CD4-positive, alpha-beta memory T cell (primary cell): ENCODE measurements at regions not wholly inside any gene's neighbourhood (a gene's known extent, or its start where the extent isn't known, plus 50 kb on each side); places are given as distances from the start of the nearest gene placed in this dataset.

ENCODE experiments used
- CTCF ChIA-PET: fragments of 350-600 bp; sonication (Branson Sonifier 250); formaldehyde crosslinking; loops from one replicate; lab custom pipeline; 2021; ENCODE audit warnings: inconsistent platforms; ENCODE audit not compliant: partially characterized antibody; lab: Charles Lee
- POLR2A ChIA-PET: fragments of 350-600 bp; sonication (Branson Sonifier 250); formaldehyde crosslinking; loops from one replicate; lab custom pipeline; 2021; ENCODE audit not compliant: partially characterized antibody; lab: Charles Lee
- DNase-seq, 5 donors: peaks; one replicate each; pipeline versions ENCODE4 v3.0.0 to v3.0.0-alpha.2; 2020 to 2022; ENCODE audit warnings: mixed read lengths in 1 of 5
- H3K27ac ChIP-seq: one replicate; pipeline ENCODE4 v1.7.0; 2013; ENCODE audit warnings: low read depth, low read length
- H3K27me3 ChIP-seq: 2 replicates; pipeline ENCODE4 v1.7.0; 2013; ENCODE audit warnings: mild to moderate bottlenecking, low read length, moderate library complexity; ENCODE audit not compliant: insufficient read depth
- H3K36me3 ChIP-seq: 2 replicates; pipeline ENCODE4 v1.7.0; 2013; ENCODE audit warnings: mild to moderate bottlenecking, low read length, moderate library complexity; ENCODE audit not compliant: insufficient read depth
- H3K4me1 ChIP-seq: 2 replicates; pipeline ENCODE4 v1.7.0; 2013; ENCODE audit warnings: mild to moderate bottlenecking, low read length, moderate library complexity; ENCODE audit not compliant: insufficient read depth
- H3K4me3 ChIP-seq, 2 donors: one replicate each; pipeline ENCODE4 v1.7.0; 2013; ENCODE audit warnings: low read length in 2 of 2, mild to moderate bottlenecking in 1 of 2
- H3K9me3 ChIP-seq, 2 donors: one replicate each; pipeline ENCODE4 v1.7.0; 2013; ENCODE audit warnings: low read length in 2 of 2, control low read depth in 1 of 2; ENCODE audit not compliant: control insufficient read depth in 1 of 2
- H3K27ac Mint-ChIP-seq, 7 donors: one replicate each; pipeline ENCODE4 v1.8.0; 2020 to 2021; ENCODE audit warnings: mixed read lengths in 7 of 7, mild to moderate bottlenecking in 6 of 7, inconsistent platforms in 3 of 7, moderate library complexity in 3 of 7
- H3K27me3 Mint-ChIP-seq, 2 donors: one replicate each; pipeline ENCODE4 v1.8.0; 2020 to 2021; ENCODE audit warnings: mixed read lengths in 2 of 2
- H3K36me3 Mint-ChIP-seq, 2 donors: one replicate each; pipeline ENCODE4 v1.8.0; 2020 to 2021; ENCODE audit warnings: mixed read lengths in 2 of 2, inconsistent platforms in 1 of 2, mild to moderate bottlenecking in 1 of 2
- H3K4me1 Mint-ChIP-seq, 4 donors: one replicate each; pipeline ENCODE4 v1.8.0; 2020 to 2021; ENCODE audit warnings: mixed read lengths in 4 of 4, mild to moderate bottlenecking in 1 of 4
- H3K4me3 Mint-ChIP-seq, 8 donors: one replicate each; pipeline ENCODE4 v1.8.0; 2020 to 2021; ENCODE audit warnings: mixed read lengths in 8 of 8, mild to moderate bottlenecking in 7 of 8, moderate library complexity in 6 of 8, inconsistent platforms in 3 of 8
- H3K9me3 Mint-ChIP-seq, 8 donors: one replicate each; pipeline ENCODE4 v1.8.0; 2020 to 2021; ENCODE audit warnings: mixed read lengths in 8 of 8, mild to moderate bottlenecking in 5 of 8, inconsistent platforms in 3 of 8, moderate library complexity in 1 of 8
- intact Hi-C: fragments of 100-400 bp; cut with micrococcal nuclease; formaldehyde crosslinking; loops from one replicate; pipeline ENCODE4 v1.15.1; 2023

- CTCF ChIA-PET = no interaction called here
- H3K27ac Mint-ChIP-seq = no peak overlapping the region
Measured at GRCh38 chr16:26816266-26816665, 250.5 kb upstream of the C16orf82 start.

GRCh38 chr16:26816885-26817571 is 249.7 kb upstream of the C16orf82 start:
- H3K27ac ChIP-seq = no peak overlapping the region
- ChIA-PET POLR2A (no interaction called here), CTCF (no interaction called here)
- Mint-ChIP-seq H3K27me3 (peaks cover 3 to 4% of the 10 kb centered on the region in 2 donors), H3K9me3 (peaks cover 0 to 2% (median 0%) of the 10 kb centered on the region in 8 donors), H3K36me3 (no peaks in the 10 kb centered on the region), H3K4me3 (peak overlapping the region in 2 of 8 donors; percentile 64 to 67), H3K27ac (no peak overlapping the region), H3K4me1 (no peaks in the 10 kb centered on the region)
- DNase-seq = no peak
- H3K9me3 ChIP-seq = no peaks in the 10 kb centered on the region
- H3K4me3 ChIP-seq = no peak overlapping the region
- intact Hi-C loops = no loop called here
- no peaks in the 10 kb centered on the region for H3K36me3 ChIP-seq
- no peaks in the 10 kb centered on the region for H3K4me1 ChIP-seq
- no peaks in the 10 kb centered on the region for H3K27me3 ChIP-seq

More at GRCh38 chr16:26816266-26816665, 250.5 kb upstream of the C16orf82 start:
- no peaks in the 10 kb centered on the region for H3K36me3 ChIP-seq
- no peak overlapping the region for H3K4me3 ChIP-seq
- no peak overlapping the region for H3K27ac ChIP-seq
- H3K9me3 ChIP-seq = no peaks in the 10 kb centered on the region
- H3K27me3 ChIP-seq = no peaks in the 10 kb centered on the region
- no peak for DNase-seq
- H3K4me1 Mint-ChIP-seq = no peaks in the 10 kb centered on the region
- H3K27me3 Mint-ChIP-seq = peaks cover 2 to 4% of the 10 kb centered on the region in 2 donors
- no peaks in the 10 kb centered on the region for H3K4me1 ChIP-seq
- no peak overlapping the region for H3K4me3 Mint-ChIP-seq
- H3K9me3 Mint-ChIP-seq = peaks cover 0 to 2% (median 0%) of the 10 kb centered on the region in 8 donors
- POLR2A ChIA-PET = no interaction called here
- intact Hi-C loops = no loop called here
- no peaks in the 10 kb centered on the region for H3K36me3 Mint-ChIP-seq

- POLR2A ChIA-PET = no interaction called here
- no peak for DNase-seq
- Mint-ChIP-seq H3K27ac (no peak overlapping the region), H3K9me3 (peaks cover 0 to 2% (median 0%) of the 10 kb centered on the region in 8 donors), H3K27me3 (peaks cover 3 to 4% of the 10 kb centered on the region in 2 donors), H3K36me3 (no peaks in the 10 kb centered on the region), H3K4me1 (no peaks in the 10 kb centered on the region), H3K4me3 (no peak overlapping the region)
- no peaks in the 10 kb centered on the region for H3K9me3 ChIP-seq
- H3K36me3 ChIP-seq = no peaks in the 10 kb centered on the region
- no peak overlapping the region for H3K27ac ChIP-seq
- CTCF ChIA-PET = no interaction called here
- no peaks in the 10 kb centered on the region for H3K27me3 ChIP-seq
- no peaks in the 10 kb centered on the region for H3K4me1 ChIP-seq
- no peak overlapping the region for H3K4me3 ChIP-seq
- intact Hi-C loops = no loop called here
Measured at GRCh38 chr16:26818393-26818792, 248.3 kb upstream of the C16orf82 start.

GRCh38 chr16:26824469-26824868 is 242.3 kb upstream of the C16orf82 start:
- no peak overlapping the region for H3K27ac Mint-ChIP-seq
- H3K9me3 ChIP-seq = no peaks in the 10 kb centered on the region
- no peak overlapping the region for H3K27ac ChIP-seq
- no peak overlapping the region for H3K4me3 Mint-ChIP-seq
- ChIA-PET CTCF (no interaction called here), POLR2A (no interaction called here)
- peaks cover 12 to 22% of the 10 kb centered on the region in 2 donors for H3K27me3 Mint-ChIP-seq
- H3K4me1 Mint-ChIP-seq = no peaks in the 10 kb centered on the region
- H3K9me3 Mint-ChIP-seq = peaks cover 0 to 4% (median 0%) of the 10 kb centered on the region in 8 donors
- H3K36me3 Mint-ChIP-seq = no peaks in the 10 kb centered on the region
- no peak overlapping the region for H3K4me3 ChIP-seq
- no peaks in the 10 kb centered on the region for H3K4me1 ChIP-seq
- H3K27me3 ChIP-seq = no peaks in the 10 kb centered on the region
- no peak for DNase-seq
- no peaks in the 10 kb centered on the region for H3K36me3 ChIP-seq
- intact Hi-C loops = no loop called here

- Mint-ChIP-seq H3K27ac (no peak overlapping the region), H3K4me1 (no peaks in the 10 kb centered on the region), H3K9me3 (peaks cover 0 to 4% (median under 1%) of the 10 kb centered on the region in 8 donors), H3K27me3 (peaks cover 12 to 21% of the 10 kb centered on the region in 2 donors), H3K36me3 (no peaks in the 10 kb centered on the region), H3K4me3 (no peak overlapping the region)
- H3K27me3 ChIP-seq = no peaks in the 10 kb centered on the region
- H3K36me3 ChIP-seq = no peaks in the 10 kb centered on the region
- POLR2A ChIA-PET = no interaction called here
- no peak overlapping the region for H3K27ac ChIP-seq
- intact Hi-C loops = no loop called here
- H3K4me1 ChIP-seq = no peaks in the 10 kb centered on the region
- H3K4me3 ChIP-seq = no peak overlapping the region
- DNase-seq = no peak
- no peaks in the 10 kb centered on the region for H3K9me3 ChIP-seq
- CTCF ChIA-PET = no interaction called here
Measured at GRCh38 chr16:26826500-26826899, 240.2 kb upstream of the C16orf82 start.

GRCh38 chr16:26827386-26827785 is 239.3 kb upstream of the C16orf82 start:
- no peaks in the 10 kb centered on the region for H3K27me3 ChIP-seq
- ChIA-PET CTCF (no interaction called here), POLR2A (no interaction called here)
- H3K4me3 Mint-ChIP-seq = no peak overlapping the region
- no peaks in the 10 kb centered on the region for H3K36me3 Mint-ChIP-seq
- no peak overlapping the region for H3K4me3 ChIP-seq
- H3K4me1 Mint-ChIP-seq = no peaks in the 10 kb centered on the region
- peaks cover 0 to 4% (median under 1%) of the 10 kb centered on the region in 8 donors for H3K9me3 Mint-ChIP-seq
- no peak for DNase-seq
- H3K4me1 ChIP-seq = no peaks in the 10 kb centered on the region
- H3K27ac Mint-ChIP-seq = no peak overlapping the region
- no peaks in the 10 kb centered on the region for H3K9me3 ChIP-seq
- intact Hi-C loops = no loop called here
- H3K27me3 Mint-ChIP-seq = peaks cover 12 to 21% of the 10 kb centered on the region in 2 donors
- H3K36me3 ChIP-seq = no peaks in the 10 kb centered on the region
- no peak overlapping the region for H3K27ac ChIP-seq

GRCh38 chr16:26830428-26831127 is 236.1 kb upstream of the C16orf82 start:
- Mint-ChIP-seq H3K9me3 (peaks cover 0 to 9% (median 2%) of the 10 kb centered on the region in 8 donors), H3K4me1 (no peaks in the 10 kb centered on the region), H3K36me3 (no peaks in the 10 kb centered on the region), H3K27me3 (peaks cover 7 to 16% of the 10 kb centered on the region in 2 donors), H3K4me3 (no peak overlapping the region), H3K27ac (no peak overlapping the region)
- ChIA-PET CTCF (no interaction called here), POLR2A (no interaction called here)
- intact Hi-C loops = no loop called here
- no peak for DNase-seq
- Histone ChIP-seq H3K36me3 (no peaks in the 10 kb centered on the region), H3K27me3 (no peaks in the 10 kb centered on the region), H3K27ac (no peak overlapping the region), H3K4me3 (no peak overlapping the region), H3K4me1 (no peaks in the 10 kb centered on the region), H3K9me3 (no peaks in the 10 kb centered on the region)
